Sigmoid colon (tissue), 6 donors: ENCODE measurements at regions not wholly inside any gene's neighbourhood (a gene's known extent, or its start where the extent isn't known, plus 50 kb on each side); places are given as distances from the start of the nearest gene placed in this dataset.

Source experiments
- DNase-seq: peaks from one replicate; pipeline ENCODE4 v3.0.0-alpha.2; 2019
- H3K27ac ChIP-seq, 4 donors: fragments of 200-600 bp; sonication (generic); one replicate each; pipeline ENCODE4 v1.5.1; 2016 to 2019; ENCODE audit warnings: mild to moderate bottlenecking in 1 of 4
- H3K27me3 ChIP-seq, 3 donors: fragments of 200-600 bp; sonication (generic); one replicate each; pipeline ENCODE4 v1.5.1; 2019; ENCODE audit warnings: mild to moderate bottlenecking in 1 of 3
- H3K36me3 ChIP-seq, 4 donors: fragments of 200-600 bp; sonication (generic); one replicate each; pipeline ENCODE4 v1.5.1; 2016 to 2019
- H3K4me1 ChIP-seq, 4 donors: fragments of 200-600 bp; sonication (generic); one replicate each; pipeline ENCODE4 v1.5.1; 2017 to 2019
- H3K4me3 ChIP-seq, 4 donors: fragments of 200-600 bp; sonication (generic); one replicate each; pipeline ENCODE4 v1.5.1; 2017 to 2019; ENCODE audit warnings: mild to moderate bottlenecking in 2 of 4, moderate library complexity in 1 of 4
- H3K9me3 ChIP-seq, 4 donors: fragments of 200-600 bp in 3 of 4; sonication (generic) in 3 of 4; one replicate each; pipeline versions ENCODE4 v1.5.1 to v1.6.1; 2013 to 2019
- EP300 ChIP-seq, 4 donors: sonication (generic); formaldehyde crosslinking; IDR thresholded peaks; one replicate each; pipeline ENCODE4 v1.6.1; 2017; ENCODE audit warnings: antibody characterized with exemption in 4 of 4
- POLR2A ChIP-seq, 2 donors: fragments of 450-650 bp; IDR thresholded peaks; one replicate each; pipeline ENCODE4 v1.6.1; 2016; ENCODE audit warnings: antibody characterized with exemption in 2 of 2, mild to moderate bottlenecking in 2 of 2, moderate library complexity in 2 of 2
- POLR2AphosphoS5 ChIP-seq, 4 donors: sonication (generic); formaldehyde crosslinking; IDR thresholded peaks; one replicate each; pipeline ENCODE4 v1.6.1; 2017; ENCODE audit warnings: antibody characterized with exemption in 4 of 4
- WGBS, 2 donors: extraction: QIAGEN DNeasy Blood & Tissue Kit; methylation state at CpG; one replicate each; pipeline ENCODE4 v1.1.7; 2013; 5-methylcytosine and 5-hydroxymethylcytosine counted together
- intact Hi-C: fragments of 100-400 bp; cut with DNase I; formaldehyde crosslinking; loops from one replicate; pipeline ENCODE4 v1.15.1; 2023
- TF ChIP-seq, protein P1 (sequence below), 4 experiments: fragments of 450-650 bp in 3 of 4; fragments of 200-600 bp in 1 of 4; IDR thresholded peaks; one replicate each; pipeline ENCODE4 v1.5.1; 2016 to 2019; ENCODE audit warnings: antibody characterized with exemption in 4 of 4, mild to moderate bottlenecking in 3 of 4, moderate library complexity in 2 of 4
- donor health status: healthy with polysubstance abuse.
- donor health status: healthy.

DNA sequence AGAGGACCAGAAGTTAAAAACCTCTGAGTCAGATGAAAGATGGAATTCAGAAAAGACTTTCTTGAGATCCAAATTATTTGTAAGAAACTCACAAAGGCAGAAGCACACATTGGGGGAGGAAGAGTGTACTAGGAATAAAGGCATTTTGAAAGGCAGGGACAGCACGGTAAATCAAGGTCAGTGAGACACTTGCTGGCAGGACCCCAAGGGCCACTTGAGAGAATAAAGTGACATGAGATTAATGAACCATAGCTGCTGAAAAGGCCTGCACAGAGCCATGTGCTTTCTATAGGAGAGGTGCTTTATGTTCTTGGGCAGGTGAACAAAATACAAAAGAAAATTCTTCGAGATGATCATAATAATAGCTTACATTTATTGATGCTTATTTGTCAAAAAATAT is 929.9 kb upstream of the MBL2 start:
- Histone ChIP-seq H3K27me3 (no peaks in the 10 kb centered on the region), H3K4me1 (no peaks in the 10 kb centered on the region), H3K9me3 (no peaks in the 10 kb centered on the region), H3K36me3 (no peaks in the 10 kb centered on the region), H3K4me3 (no peak overlapping the region), H3K27ac (no peak overlapping the region)
- no peak for DNase-seq
- 81 to 84% methylated on average over 2 of the region's 2 CpGs for WGBS, 2 donors
- no peak for TF ChIP-seq POLR2AphosphoS5 (IDR thresholded peaks at IDR 0.05)
- TF ChIP-seq, protein P1, sequence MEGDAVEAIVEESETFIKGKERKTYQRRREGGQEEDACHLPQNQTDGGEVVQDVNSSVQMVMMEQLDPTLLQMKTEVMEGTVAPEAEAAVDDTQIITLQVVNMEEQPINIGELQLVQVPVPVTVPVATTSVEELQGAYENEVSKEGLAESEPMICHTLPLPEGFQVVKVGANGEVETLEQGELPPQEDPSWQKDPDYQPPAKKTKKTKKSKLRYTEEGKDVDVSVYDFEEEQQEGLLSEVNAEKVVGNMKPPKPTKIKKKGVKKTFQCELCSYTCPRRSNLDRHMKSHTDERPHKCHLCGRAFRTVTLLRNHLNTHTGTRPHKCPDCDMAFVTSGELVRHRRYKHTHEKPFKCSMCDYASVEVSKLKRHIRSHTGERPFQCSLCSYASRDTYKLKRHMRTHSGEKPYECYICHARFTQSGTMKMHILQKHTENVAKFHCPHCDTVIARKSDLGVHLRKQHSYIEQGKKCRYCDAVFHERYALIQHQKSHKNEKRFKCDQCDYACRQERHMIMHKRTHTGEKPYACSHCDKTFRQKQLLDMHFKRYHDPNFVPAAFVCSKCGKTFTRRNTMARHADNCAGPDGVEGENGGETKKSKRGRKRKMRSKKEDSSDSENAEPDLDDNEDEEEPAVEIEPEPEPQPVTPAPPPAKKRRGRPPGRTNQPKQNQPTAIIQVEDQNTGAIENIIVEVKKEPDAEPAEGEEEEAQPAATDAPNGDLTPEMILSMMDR (IDR thresholded peaks at IDR 0.05) = no peak
- no peak for TF ChIP-seq POLR2A (IDR thresholded peaks at IDR 0.05)
- TF ChIP-seq EP300 (IDR thresholded peaks at IDR 0.05) = no peak
- intact Hi-C loops = no loop called here

DNA sequence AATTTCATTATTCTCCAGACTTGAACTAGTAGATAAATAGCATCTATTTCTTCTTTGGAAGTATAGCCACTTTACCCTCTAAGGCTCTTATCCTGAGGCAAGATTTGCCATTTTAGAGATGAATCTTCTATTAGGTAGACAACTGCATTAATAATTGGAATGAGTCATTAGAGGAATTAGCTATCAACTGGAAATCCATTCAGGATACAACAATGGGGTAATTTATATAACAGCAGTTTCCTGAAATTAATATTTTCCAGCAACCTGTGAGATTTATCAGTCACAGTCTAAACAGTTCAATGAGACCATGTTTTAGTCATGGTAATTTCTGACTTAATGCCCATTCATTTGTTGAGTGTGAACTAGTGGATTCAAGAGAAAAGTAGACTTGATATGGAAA is 928.6 kb upstream of the MBL2 start:
- Histone ChIP-seq H3K9me3 (no peaks in the 10 kb centered on the region), H3K36me3 (no peaks in the 10 kb centered on the region), H3K27ac (no peak overlapping the region), H3K4me3 (no peak overlapping the region), H3K27me3 (no peaks in the 10 kb centered on the region), H3K4me1 (no peaks in the 10 kb centered on the region)
- DNase-seq = no peak
- intact Hi-C loops = no loop called here
- TF ChIP-seq, protein P1 (IDR thresholded peaks at IDR 0.05) = no peak
- TF ChIP-seq EP300 (IDR thresholded peaks at IDR 0.05) (no peak), POLR2AphosphoS5 (IDR thresholded peaks at IDR 0.05) (no peak), POLR2A (IDR thresholded peaks at IDR 0.05) (no peak)

DNA sequence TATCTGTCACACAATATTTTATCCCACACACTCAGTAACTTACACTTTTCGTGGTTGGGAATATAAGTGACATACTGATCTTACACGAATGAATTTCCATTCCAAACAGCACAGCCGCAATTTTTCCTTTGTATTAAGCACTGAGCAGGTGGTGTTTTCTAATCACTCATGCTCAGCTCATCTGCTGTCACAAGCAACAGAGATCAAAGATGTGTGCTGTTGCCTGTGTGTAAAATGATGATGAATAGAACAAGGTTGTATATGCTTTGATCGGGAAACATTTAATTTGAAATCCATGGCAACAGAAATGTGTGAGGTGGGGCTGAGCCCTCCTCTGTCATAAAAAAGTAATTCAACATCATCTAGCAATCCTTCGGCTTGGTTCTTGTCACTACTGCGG is 927.7 kb upstream of the MBL2 start:
- Histone ChIP-seq H3K27me3 (no peaks in the 10 kb centered on the region), H3K27ac (no peak overlapping the region), H3K36me3 (no peaks in the 10 kb centered on the region), H3K4me1 (no peaks in the 10 kb centered on the region), H3K9me3 (no peaks in the 10 kb centered on the region), H3K4me3 (no peak overlapping the region)
- 87 to 92% methylated on average over 6 of the region's 6 CpGs for WGBS, 2 donors
- TF ChIP-seq EP300 (IDR thresholded peaks at IDR 0.05) (no peak), POLR2A (IDR thresholded peaks at IDR 0.05) (no peak), POLR2AphosphoS5 (IDR thresholded peaks at IDR 0.05) (no peak)
- TF ChIP-seq, protein P1 (IDR thresholded peaks at IDR 0.05) = no peak
- intact Hi-C loops = no loop called here
- DNase-seq = no peak

DNA sequence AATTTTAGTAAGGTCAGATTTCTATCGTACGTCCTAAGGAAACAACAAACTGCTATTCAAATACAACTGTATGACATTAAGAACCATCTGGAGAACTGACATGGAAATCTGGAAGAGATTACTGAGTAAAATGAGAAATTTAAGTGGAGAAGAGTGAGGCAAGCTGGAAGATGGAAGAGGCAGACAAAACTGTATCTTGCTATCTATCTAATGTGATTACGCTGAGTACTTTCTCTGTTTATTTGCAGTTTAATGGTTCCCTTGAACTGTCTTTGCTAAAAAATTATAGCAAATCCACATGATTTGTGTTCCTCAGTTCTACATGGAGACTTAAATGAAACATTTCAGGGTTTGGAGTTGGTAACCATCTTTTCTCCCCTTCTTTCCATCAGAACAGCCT is 927.1 kb upstream of the MBL2 start:
- Histone ChIP-seq H3K27ac (no peak overlapping the region), H3K27me3 (no peaks in the 10 kb centered on the region), H3K9me3 (no peaks in the 10 kb centered on the region), H3K36me3 (no peaks in the 10 kb centered on the region), H3K4me3 (no peak overlapping the region), H3K4me1 (no peaks in the 10 kb centered on the region)
- WGBS, 2 donors = 82 to 88% methylated on average over 3 of the region's 3 CpGs
- TF ChIP-seq, protein P1 (IDR thresholded peaks at IDR 0.05) = no peak
- no peak for TF ChIP-seq POLR2A (IDR thresholded peaks at IDR 0.05)
- TF ChIP-seq EP300 (IDR thresholded peaks at IDR 0.05) = no peak
- TF ChIP-seq POLR2AphosphoS5 (IDR thresholded peaks at IDR 0.05) = no peak
- intact Hi-C loops = no loop called here
- DNase-seq = no peak

DNA sequence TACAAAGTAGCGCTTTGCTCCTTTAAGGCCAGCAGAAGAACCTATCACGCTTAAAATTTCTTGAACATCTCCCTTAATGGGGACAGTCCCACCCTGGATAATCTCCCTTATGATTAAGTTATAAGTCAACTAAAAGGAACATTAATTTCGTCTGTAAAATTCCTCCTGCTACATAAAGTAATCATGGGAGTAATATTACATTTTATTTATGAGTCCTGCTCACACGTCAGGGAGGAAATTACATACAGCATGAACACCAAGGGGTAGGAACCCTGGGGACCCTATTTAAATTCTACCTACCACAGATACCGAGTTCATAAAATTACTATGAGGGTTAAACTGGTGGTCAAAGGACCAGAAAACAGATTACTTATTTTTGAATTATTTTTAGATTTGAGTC is 926.6 kb upstream of the MBL2 start:
- Histone ChIP-seq H3K27me3 (no peaks in the 10 kb centered on the region), H3K27ac (no peak overlapping the region), H3K4me1 (no peaks in the 10 kb centered on the region), H3K4me3 (no peak overlapping the region), H3K36me3 (no peaks in the 10 kb centered on the region), H3K9me3 (no peaks in the 10 kb centered on the region)
- intact Hi-C loops = no loop called here
- 85 to 91% methylated on average over 5 of the region's 5 CpGs for WGBS, 2 donors
- TF ChIP-seq POLR2A (IDR thresholded peaks at IDR 0.05) = no peak
- TF ChIP-seq EP300 (IDR thresholded peaks at IDR 0.05) = no peak
- TF ChIP-seq POLR2AphosphoS5 (IDR thresholded peaks at IDR 0.05) = no peak
- TF ChIP-seq, protein P1 (IDR thresholded peaks at IDR 0.05) = no peak
- DNase-seq = no peak
